Stimulated activated CD8-positive, alpha-beta memory T cell treated with anti-CD3 and anti-CD28 coated beads, Interleukin-12 subunit alpha, Interleukin-12 subunit beta, amount 100 ng/mL, for 24 hours (primary cell): ENCODE measurements at regions not wholly inside any gene's neighbourhood (a gene's known extent, or its start where the extent isn't known, plus 50 kb on each side); places are given as distances from the start of the nearest gene placed in this dataset.
"Not testable (repeated sequence)": the region's sequence is repeated elsewhere in the genome, so short reads cannot be mapped to it uniquely, and the experiment has no call there.

Experiments used
- DNase-seq: peaks from one replicate; pipeline ENCODE4 v3.0.0-alpha.2; 2020; ENCODE audit errors: extremely low read depth

GRCh38 chr10:46796351-46796750 lies 114.9 kb upstream of the PTPN20 start:
- DNase-seq, result not testable (repeated sequence)

GRCh38 chr10:46802010-46802409 lies 109.2 kb upstream of the PTPN20 start:
- DNase-seq, result not testable (repeated sequence)

- DNase-seq, result not testable (repeated sequence)
Observed at GRCh38 chr10:46803082-46803481, 108.1 kb upstream of the PTPN20 start.

GRCh38 chr10:46810222-46810621 lies 101.0 kb upstream of the PTPN20 start:
- DNase-seq, result not testable (repeated sequence)

- not testable (repeated sequence) for DNase-seq
Observed at GRCh38 chr10:46816126-46816525, 95.1 kb upstream of the PTPN20 start.

- DNase-seq, result not testable (repeated sequence)
Observed at GRCh38 chr10:46840393-46841050, 70.7 kb upstream of the PTPN20 start.

GRCh38 chr10:46841051-46841593 lies 70.1 kb upstream of the PTPN20 start:
- not testable (repeated sequence) for DNase-seq

DNA sequence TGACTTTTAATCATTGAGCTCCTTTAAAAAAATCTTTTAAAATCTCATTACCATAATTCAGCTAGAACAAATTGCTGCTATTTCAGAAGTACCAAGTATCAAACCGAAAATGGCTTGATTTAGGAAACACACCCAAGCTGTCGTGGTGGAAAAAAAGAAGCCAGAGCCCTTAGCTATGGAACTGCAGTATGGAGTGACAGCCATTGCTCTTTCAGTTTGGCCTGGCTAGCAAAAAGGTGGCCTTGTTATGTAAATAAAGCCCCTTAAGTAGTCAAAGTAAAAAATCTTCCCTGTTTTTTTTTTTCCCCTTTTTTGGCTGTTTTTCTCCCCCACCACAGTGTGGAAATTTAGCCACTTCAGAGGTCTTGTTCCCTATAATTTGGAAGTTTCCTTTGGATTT lies 66.0 kb upstream of the PTPN20 start:
- DNase-seq, result not testable (repeated sequence)

GRCh38 chr10:46845640-46846039 lies 65.6 kb upstream of the PTPN20 start:
- DNase-seq, result not testable (repeated sequence)

DNA sequence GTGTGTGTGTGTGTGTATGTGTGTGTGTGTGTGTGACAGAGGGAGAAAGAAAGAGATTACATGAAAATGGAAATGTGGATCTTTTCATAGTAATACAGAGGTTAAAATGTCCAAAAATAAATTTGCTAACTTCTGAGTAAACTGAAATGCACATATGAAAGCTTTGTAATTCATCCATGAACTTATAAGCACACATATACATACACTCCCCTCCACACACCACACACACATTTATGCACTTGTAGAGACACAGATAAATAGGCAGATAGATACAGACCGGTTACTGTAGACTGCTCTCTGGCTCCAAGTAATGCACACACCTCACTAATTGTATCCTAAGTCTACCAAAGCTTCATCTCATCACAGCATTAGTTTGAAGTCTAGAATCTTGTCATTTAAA lies 50.5 kb upstream of the PTPN20 start:
- DNase-seq, result not testable (repeated sequence)
